K562 (cell line): ENCODE measurements at regions not wholly inside any gene's neighbourhood (a gene's known extent, or its start where the extent isn't known, plus 50 kb on each side); places are given as distances from the start of the nearest gene placed in this dataset.

Experiments
- NUFIP1 ChIP-seq: fragments of 450-650 bp; IDR thresholded peaks from 2 replicates; pipeline ENCODE4 v1.6.1; 2018; ENCODE audit not compliant: partially characterized antibody
- POLR2A ChIP-seq: fragments of 450-650 bp; conservative IDR thresholded peaks from 2 replicates; pipeline ENCODE4 v1.6.1; 2016
- TF ChIP-seq, protein P1 (sequence below): sonication (generic); formaldehyde crosslinking; IDR thresholded peaks from 2 replicates; pipeline ENCODE4 v1.8.1; 2023; ENCODE audit warnings: mild to moderate bottlenecking, missing genetic modification reagents
- TF ChIP-seq, protein P2 (sequence below), 2 experiments: fragments of 450-650 bp; IDR thresholded peaks; 2 replicates each; pipeline ENCODE4 v1.6.1; 2016

DNA sequence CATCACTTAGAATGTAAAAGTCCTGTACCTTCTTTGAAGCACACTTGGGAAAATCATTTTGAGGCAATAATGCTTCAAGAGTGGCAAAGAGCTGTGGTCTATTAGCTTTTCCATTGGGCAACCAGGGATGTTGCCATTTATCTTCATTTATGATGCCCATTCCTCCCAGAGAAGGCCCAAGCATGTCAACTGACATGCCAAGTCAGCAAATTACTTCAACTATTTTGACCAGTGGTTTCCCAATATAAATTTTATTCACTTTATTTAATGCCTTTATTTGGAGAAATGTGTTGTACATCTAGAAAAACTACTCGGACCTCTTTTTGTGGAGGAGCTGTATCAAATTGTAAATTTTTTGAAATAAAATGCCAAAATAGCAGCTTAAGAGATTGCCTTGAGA lies 164.1 kb upstream of the PCSK2 start:
- TF ChIP-seq POLR2A, result no peak
- TF ChIP-seq, protein P1, sequence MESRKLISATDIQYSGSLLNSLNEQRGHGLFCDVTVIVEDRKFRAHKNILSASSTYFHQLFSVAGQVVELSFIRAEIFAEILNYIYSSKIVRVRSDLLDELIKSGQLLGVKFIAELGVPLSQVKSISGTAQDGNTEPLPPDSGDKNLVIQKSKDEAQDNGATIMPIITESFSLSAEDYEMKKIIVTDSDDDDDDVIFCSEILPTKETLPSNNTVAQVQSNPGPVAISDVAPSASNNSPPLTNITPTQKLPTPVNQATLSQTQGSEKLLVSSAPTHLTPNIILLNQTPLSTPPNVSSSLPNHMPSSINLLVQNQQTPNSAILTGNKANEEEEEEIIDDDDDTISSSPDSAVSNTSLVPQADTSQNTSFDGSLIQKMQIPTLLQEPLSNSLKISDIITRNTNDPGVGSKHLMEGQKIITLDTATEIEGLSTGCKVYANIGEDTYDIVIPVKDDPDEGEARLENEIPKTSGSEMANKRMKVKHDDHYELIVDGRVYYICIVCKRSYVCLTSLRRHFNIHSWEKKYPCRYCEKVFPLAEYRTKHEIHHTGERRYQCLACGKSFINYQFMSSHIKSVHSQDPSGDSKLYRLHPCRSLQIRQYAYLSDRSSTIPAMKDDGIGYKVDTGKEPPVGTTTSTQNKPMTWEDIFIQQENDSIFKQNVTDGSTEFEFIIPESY (CRISPR knock-in tag), result no peak
- no peak for TF ChIP-seq NUFIP1
- TF ChIP-seq, protein P2, sequence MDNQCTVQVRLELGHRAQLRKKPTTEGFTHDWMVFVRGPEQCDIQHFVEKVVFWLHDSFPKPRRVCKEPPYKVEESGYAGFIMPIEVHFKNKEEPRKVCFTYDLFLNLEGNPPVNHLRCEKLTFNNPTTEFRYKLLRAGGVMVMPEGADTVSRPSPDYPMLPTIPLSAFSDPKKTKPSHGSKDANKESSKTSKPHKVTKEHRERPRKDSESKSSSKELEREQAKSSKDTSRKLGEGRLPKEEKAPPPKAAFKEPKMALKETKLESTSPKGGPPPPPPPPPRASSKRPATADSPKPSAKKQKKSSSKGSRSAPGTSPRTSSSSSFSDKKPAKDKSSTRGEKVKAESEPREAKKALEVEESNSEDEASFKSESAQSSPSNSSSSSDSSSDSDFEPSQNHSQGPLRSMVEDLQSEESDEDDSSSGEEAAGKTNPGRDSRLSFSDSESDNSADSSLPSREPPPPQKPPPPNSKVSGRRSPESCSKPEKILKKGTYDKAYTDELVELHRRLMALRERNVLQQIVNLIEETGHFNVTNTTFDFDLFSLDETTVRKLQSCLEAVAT (IDR thresholded peaks at IDR 0.05), result no peak
